SK-N-SH treated with all-trans-retinoic acid at 6 μM for 48 hours (cell line): ENCODE measurements at regions not wholly inside any gene's neighbourhood (a gene's known extent, or its start where the extent isn't known, plus 50 kb on each side); places are given as distances from the start of the nearest gene placed in this dataset.

ENCODE experiments used
- ARNTL ChIP-seq: fragments of 450-650 bp; formaldehyde crosslinking; IDR thresholded peaks from 2 replicates; pipeline ENCODE4 v1.5.0; 2020; ENCODE audit warnings: low read depth, mild to moderate bottlenecking, moderate library complexity, borderline replicate concordance
- GLIS3 ChIP-seq: fragments of 250-450 bp; sonication (Bioruptor Pico); IDR thresholded peaks from 2 replicates; pipeline ENCODE4 v1.5.0; 2020; ENCODE audit warnings: mild to moderate bottlenecking, moderate library complexity
- PATZ1 ChIP-seq: fragments of 250-450 bp; sonication (Bioruptor Pico); IDR thresholded peaks from 2 replicates; pipeline ENCODE4 v1.8.0; 2020; ENCODE audit warnings: mild to moderate bottlenecking, moderate library complexity, borderline replicate concordance
- RARB ChIP-seq: fragments of 250-450 bp; sonication (Bioruptor Pico); IDR thresholded peaks from 2 replicates; pipeline ENCODE4 v1.8.0; 2021; ENCODE audit warnings: mild to moderate bottlenecking, moderate library complexity
- SNAI2 ChIP-seq: fragments of 250-450 bp; sonication (Bioruptor Pico); IDR thresholded peaks from 2 replicates; pipeline ENCODE4 v1.5.0; 2020; ENCODE audit warnings: mild to moderate bottlenecking, moderate library complexity
- TOX ChIP-seq: fragments of 250-450 bp; sonication (Bioruptor Pico); IDR thresholded peaks from 2 replicates; pipeline ENCODE4 v1.8.0; 2021; ENCODE audit warnings: mild to moderate bottlenecking, moderate library complexity, borderline replicate concordance
- ZFP3 ChIP-seq: fragments of 250-450 bp; sonication (Bioruptor Pico); IDR thresholded peaks from 2 replicates; pipeline ENCODE4 v1.5.0; 2020; ENCODE audit warnings: mild to moderate bottlenecking, moderate library complexity
- ZNF565 ChIP-seq: fragments of 450-650 bp; formaldehyde crosslinking; conservative IDR thresholded peaks from 2 replicates; pipeline ENCODE4 v1.5.0; 2020; ENCODE audit warnings: low read depth, mild to moderate bottlenecking, moderate library complexity
- ZNF70 ChIP-seq: fragments of 450-650 bp; formaldehyde crosslinking; IDR thresholded peaks from 2 replicates; pipeline ENCODE4 v1.5.0; 2020; ENCODE audit warnings: mild to moderate bottlenecking, moderate library complexity
- ZNF8 ChIP-seq: fragments of 450-650 bp; formaldehyde crosslinking; IDR thresholded peaks from 2 replicates; pipeline ENCODE4 v1.5.0; 2020; ENCODE audit warnings: mild to moderate bottlenecking, moderate library complexity
- TF ChIP-seq, protein P1 (sequence below): fragments of 250-450 bp; sonication (Bioruptor Pico); IDR thresholded peaks from 2 replicates; pipeline ENCODE4 v1.5.0; 2020; ENCODE audit warnings: mild to moderate bottlenecking, moderate library complexity
- TF ChIP-seq, protein P2 (sequence below): fragments of 250-450 bp; sonication (Bioruptor Pico); IDR thresholded peaks from 2 replicates; pipeline ENCODE4 v1.8.0; 2021; ENCODE audit warnings: low read depth, mild to moderate bottlenecking, moderate library complexity, borderline replicate concordance
- TF ChIP-seq, protein P3 (sequence below): fragments of 250-450 bp; sonication (Bioruptor Pico); IDR thresholded peaks from 2 replicates; pipeline ENCODE4 v1.5.1; 2020; ENCODE audit warnings: low read depth, mild to moderate bottlenecking, moderate library complexity

GRCh38 chr3:148068466-148068865 lies 629.2 kb upstream of the AGTR1 start:
- TF ChIP-seq PATZ1 (CRISPR knock-in tag), result no peak
- TF ChIP-seq, protein P1, sequence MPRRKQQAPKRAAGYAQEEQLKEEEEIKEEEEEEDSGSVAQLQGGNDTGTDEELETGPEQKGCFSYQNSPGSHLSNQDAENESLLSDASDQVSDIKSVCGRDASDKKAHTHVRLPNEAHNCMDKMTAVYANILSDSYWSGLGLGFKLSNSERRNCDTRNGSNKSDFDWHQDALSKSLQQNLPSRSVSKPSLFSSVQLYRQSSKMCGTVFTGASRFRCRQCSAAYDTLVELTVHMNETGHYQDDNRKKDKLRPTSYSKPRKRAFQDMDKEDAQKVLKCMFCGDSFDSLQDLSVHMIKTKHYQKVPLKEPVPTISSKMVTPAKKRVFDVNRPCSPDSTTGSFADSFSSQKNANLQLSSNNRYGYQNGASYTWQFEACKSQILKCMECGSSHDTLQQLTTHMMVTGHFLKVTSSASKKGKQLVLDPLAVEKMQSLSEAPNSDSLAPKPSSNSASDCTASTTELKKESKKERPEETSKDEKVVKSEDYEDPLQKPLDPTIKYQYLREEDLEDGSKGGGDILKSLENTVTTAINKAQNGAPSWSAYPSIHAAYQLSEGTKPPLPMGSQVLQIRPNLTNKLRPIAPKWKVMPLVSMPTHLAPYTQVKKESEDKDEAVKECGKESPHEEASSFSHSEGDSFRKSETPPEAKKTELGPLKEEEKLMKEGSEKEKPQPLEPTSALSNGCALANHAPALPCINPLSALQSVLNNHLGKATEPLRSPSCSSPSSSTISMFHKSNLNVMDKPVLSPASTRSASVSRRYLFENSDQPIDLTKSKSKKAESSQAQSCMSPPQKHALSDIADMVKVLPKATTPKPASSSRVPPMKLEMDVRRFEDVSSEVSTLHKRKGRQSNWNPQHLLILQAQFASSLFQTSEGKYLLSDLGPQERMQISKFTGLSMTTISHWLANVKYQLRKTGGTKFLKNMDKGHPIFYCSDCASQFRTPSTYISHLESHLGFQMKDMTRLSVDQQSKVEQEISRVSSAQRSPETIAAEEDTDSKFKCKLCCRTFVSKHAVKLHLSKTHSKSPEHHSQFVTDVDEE (CRISPR knock-in tag), result no peak
- no peak for TF ChIP-seq RARB
- TF ChIP-seq, protein P2, sequence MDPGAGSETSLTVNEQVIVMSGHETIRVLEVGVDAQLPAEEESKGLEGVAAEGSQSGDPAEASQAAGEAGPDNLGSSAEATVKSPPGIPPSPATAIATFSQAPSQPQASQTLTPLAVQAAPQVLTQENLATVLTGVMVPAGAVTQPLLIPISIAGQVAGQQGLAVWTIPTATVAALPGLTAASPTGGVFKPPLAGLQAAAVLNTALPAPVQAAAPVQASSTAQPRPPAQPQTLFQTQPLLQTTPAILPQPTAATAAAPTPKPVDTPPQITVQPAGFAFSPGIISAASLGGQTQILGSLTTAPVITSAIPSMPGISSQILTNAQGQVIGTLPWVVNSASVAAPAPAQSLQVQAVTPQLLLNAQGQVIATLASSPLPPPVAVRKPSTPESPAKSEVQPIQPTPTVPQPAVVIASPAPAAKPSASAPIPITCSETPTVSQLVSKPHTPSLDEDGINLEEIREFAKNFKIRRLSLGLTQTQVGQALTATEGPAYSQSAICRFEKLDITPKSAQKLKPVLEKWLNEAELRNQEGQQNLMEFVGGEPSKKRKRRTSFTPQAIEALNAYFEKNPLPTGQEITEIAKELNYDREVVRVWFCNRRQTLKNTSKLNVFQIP (CRISPR knock-in tag), result no peak
- TF ChIP-seq, protein P3, sequence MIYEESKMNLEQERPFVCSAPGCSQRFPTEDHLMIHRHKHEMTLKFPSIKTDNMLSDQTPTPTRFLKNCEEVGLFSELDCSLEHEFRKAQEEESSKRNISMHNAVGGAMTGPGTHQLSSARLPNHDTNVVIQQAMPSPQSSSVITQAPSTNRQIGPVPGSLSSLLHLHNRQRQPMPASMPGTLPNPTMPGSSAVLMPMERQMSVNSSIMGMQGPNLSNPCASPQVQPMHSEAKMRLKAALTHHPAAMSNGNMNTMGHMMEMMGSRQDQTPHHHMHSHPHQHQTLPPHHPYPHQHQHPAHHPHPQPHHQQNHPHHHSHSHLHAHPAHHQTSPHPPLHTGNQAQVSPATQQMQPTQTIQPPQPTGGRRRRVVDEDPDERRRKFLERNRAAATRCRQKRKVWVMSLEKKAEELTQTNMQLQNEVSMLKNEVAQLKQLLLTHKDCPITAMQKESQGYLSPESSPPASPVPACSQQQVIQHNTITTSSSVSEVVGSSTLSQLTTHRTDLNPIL, result no peak
- no peak for TF ChIP-seq SNAI2 (CRISPR knock-in tag)
- no peak for TF ChIP-seq ZNF8 (CRISPR knock-in tag)
- no peak for TF ChIP-seq ZNF565 (CRISPR knock-in tag)
- no peak for TF ChIP-seq ARNTL (CRISPR knock-in tag)
- no peak for TF ChIP-seq ZNF70 (CRISPR knock-in tag)
- TF ChIP-seq GLIS3 (CRISPR knock-in tag), result no peak
- no peak for TF ChIP-seq TOX (CRISPR knock-in tag)
- TF ChIP-seq ZFP3, result no peak
